ENCODE measurements at regions not wholly inside any gene's neighbourhood (a gene's known extent, or its start where the extent isn't known, plus 50 kb on each side); places are given as distances from the start of the nearest gene placed in this dataset.
A peak's percentile ranks its signal among the peaks of the same experiment; 100 is the strongest.

DNA sequence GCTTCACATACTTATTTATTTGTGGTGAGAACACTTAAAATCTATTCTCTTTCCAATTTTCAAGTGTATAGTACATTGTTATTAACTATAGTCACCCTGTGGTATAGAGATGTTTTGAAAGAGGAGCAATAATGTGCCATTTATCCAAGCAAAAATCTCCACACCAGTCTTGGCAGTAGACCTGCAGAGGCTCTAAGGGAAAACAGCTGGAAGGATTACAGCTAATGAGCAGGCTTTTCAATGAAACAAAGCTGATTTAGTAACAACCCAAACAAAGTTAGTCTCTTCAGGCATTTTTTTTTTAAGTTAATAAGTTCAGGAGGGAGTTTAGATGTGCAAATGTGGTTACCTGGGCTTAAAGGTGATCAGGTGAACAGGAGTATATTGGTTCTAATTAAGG, 101.9 kb downstream of the EVX1 start:
- Histone ChIP-seq H2BK5ac (ENCODE audit: low read depth, low read length) (no peak overlapping the region), H3K27ac (ENCODE audit: low read depth, low read length) (no peak overlapping the region), H3K56ac (replicated peaks; ENCODE audit: insufficient read length, low read depth, low read length) (no peak overlapping the region), H4K91ac (replicated peaks; ENCODE audit: insufficient read length, low read length) (no peak overlapping the region), H3K4ac (replicated peaks; ENCODE audit: insufficient read length, low read depth, low read length) (no peak overlapping the region), H3K4me1 (replicated peaks in 1 of 4; ENCODE audit: control insufficient read depth in 3 of 4, insufficient read depth in 4 of 4, low read length in 3 of 4) (peaks cover 0 to 7% (median 3%) of the 10 kb centered on the region in 4 experiments; a peak in 2 of 7 replicates), H2AK5ac (ENCODE audit: low read depth, low read length) (no peak overlapping the region), H2BK15ac (ENCODE audit: low read length) (no peak overlapping the region), H4K5ac (ENCODE audit: insufficient read length, low read depth, low read length) (no peak overlapping the region), H3K23me2 (ENCODE audit: low read depth, low read length) (no peaks in the 10 kb centered on the region), H2BK120ac (replicated peaks; ENCODE audit: low read depth, low read length) (no peak overlapping the region), H3K36me3 (ENCODE audit: control insufficient read depth in 2 of 4, insufficient read depth in 4 of 4, low read length in 3 of 4) (no peaks in the 10 kb centered on the region), H3K79me2 (ENCODE audit: control insufficient read depth in 1 of 2, insufficient read depth in 2 of 2, low read length in 2 of 2) (no peaks in the 10 kb centered on the region), H3K79me1 (ENCODE audit: low read depth, low read length) (no peaks in the 10 kb centered on the region), H3K23ac (ENCODE audit: insufficient read length) (no peak overlapping the region), H3K4me2 (ENCODE audit: insufficient read depth in 1 of 2, low read depth in 2 of 2, low read length in 2 of 2) (0 out of 4 replicates have a peak overlapping the region, but pooled peaks of 1 of the 2 experiments have one; percentile 6), H3K27me3 (replicated peaks in 1 of 4; ENCODE audit: control insufficient read depth in 3 of 4, extremely low read depth in 1 of 4, insufficient read depth in 3 of 4, low read length in 3 of 4) (no peaks in the 10 kb centered on the region), H3K9me3 (ENCODE audit: insufficient read depth in 2 of 2, low read depth in 1 of 2, low read length in 1 of 2) (no peaks in the 10 kb centered on the region), H2AFZ (ENCODE audit: low read length) (no peak overlapping the region), H3K9ac (replicated peaks in 1 of 4; ENCODE audit: extremely low read depth in 1 of 4, low read depth in 3 of 4, low read length in 3 of 4) (no peak overlapping the region), H2BK20ac (ENCODE audit: low read length) (no peak overlapping the region), H3K18ac (ENCODE audit: extremely low read depth, low read length) (no peak overlapping the region), H3K14ac (ENCODE audit: insufficient read length) (no peak overlapping the region), H4K20me1 (replicated peaks in 1 of 2; ENCODE audit: control insufficient read depth in 1 of 2, insufficient read depth in 2 of 2, low read length in 2 of 2) (no peaks in the 10 kb centered on the region), H2BK12ac (ENCODE audit: low read depth, low read length) (no peak overlapping the region), H3K4me3 (ENCODE audit: extremely low read depth in 1 of 4, insufficient read depth in 2 of 4, low read depth in 3 of 4, low read length in 4 of 4) (no peak overlapping the region), H4K8ac (ENCODE audit: extremely low read depth, insufficient read depth, low read length) (no peak overlapping the region)
- CTCF ChIA-PET (ENCODE audit: partially characterized antibody), result interaction anchor here (0.9 to 3.2 kb wide), 6 partner anchors 9 to 134 kb away, joined by 3 to 14 read pairs (median 4); no protein-coding TSS in a partner anchor
- DNase-seq (ENCODE audit: low read depth in 1 of 2, low spot score in 2 of 2), result no peak
- POLR2A ChIA-PET (ENCODE audit: partially characterized antibody), result interaction anchor here (0.6 kb wide), 1 partner anchor 9 kb away, joined by 3 read pairs; no protein-coding TSS in a partner anchor
- no peak for FAIRE-seq
- TF ChIP-seq BRCA1 (IDR thresholded peaks at IDR 0.05; ENCODE audit: low read depth, low read length), result no peak
- TF ChIP-seq YY1 (IDR thresholded peaks at IDR 0.05; ENCODE audit: low read depth, low read length), result no peak
- no peak for TF ChIP-seq TAF7 (optimal IDR thresholded peaks at IDR 0.05; ENCODE audit: borderline replicate concordance, low read depth, low read length)
- TF ChIP-seq HDAC2 (IDR thresholded peaks at IDR 0.05; ENCODE audit: borderline replicate concordance in 1 of 2, low read depth in 2 of 2, low read length in 2 of 2), result no peak
